Keratinocyte (primary cell): ENCODE measurements at regions not wholly inside any gene's neighbourhood (a gene's known extent, or its start where the extent isn't known, plus 50 kb on each side); places are given as distances from the start of the nearest gene placed in this dataset.
"Not testable (repeated sequence)": the region's sequence is repeated elsewhere in the genome, so short reads cannot be mapped to it uniquely, and the experiment has no call there.

ENCODE experiments used
- DNase-seq: peaks from one replicate; pipeline ENCODE4 v3.0.0-alpha.2; 2011; ENCODE audit warnings: low read depth, missing footprints, low spot score
- FAIRE-seq: peaks from 2 replicates; lab custom pipeline; 2011; peaks lifted over from hg19 to GRCh38; lab: Jason Lieb, UNC
- H2AFZ ChIP-seq: 2 replicates; pipeline ENCODE4 v1.6.0; 2012; ENCODE audit warnings: low read length, control low read depth, inconsistent platforms; ENCODE audit not compliant: control insufficient read depth
- H3K27ac ChIP-seq: 2 replicates; pipeline ENCODE4 v1.5.1; 2011; ENCODE audit warnings: low read length; ENCODE audit not compliant: control insufficient read depth, insufficient read depth
- H3K27me3 ChIP-seq: 3 replicates; pipeline ENCODE4 v1.6.0; 2011; ENCODE audit warnings: low read length; ENCODE audit not compliant: control insufficient read depth, insufficient read depth; ENCODE audit errors: extremely low read depth
- H3K36me3 ChIP-seq, 2 experiments: 2 replicates in 1 of 2; 3 replicates in 1 of 2; pipeline ENCODE4 v1.5.1; 2011; ENCODE audit warnings: low read length in 2 of 2, mild to moderate bottlenecking in 1 of 2; ENCODE audit not compliant: control insufficient read depth in 2 of 2, insufficient read depth in 2 of 2; ENCODE audit errors: extremely low read depth in 1 of 2
- H3K4me1 ChIP-seq: 3 replicates; pipeline ENCODE4 v1.5.1; 2011; ENCODE audit warnings: low read length; ENCODE audit not compliant: control insufficient read depth, insufficient read depth; ENCODE audit errors: extremely low read depth
- H3K4me2 ChIP-seq: 3 replicates; pipeline ENCODE4 v1.6.0; 2011; ENCODE audit warnings: low read depth, low read length; ENCODE audit not compliant: control insufficient read depth, insufficient read depth; ENCODE audit errors: extremely low read depth
- H3K4me3 ChIP-seq, 3 experiments: fragments of 200-600 bp in 1 of 3; sonication (generic) in 1 of 3; 2 replicates in 2 of 3; 3 replicates in 1 of 3; pipeline ENCODE4 v1.5.1; 2011 to 2016; ENCODE audit warnings: low read length in 3 of 3, mild to moderate bottlenecking in 3 of 3, control low read depth in 2 of 3, inconsistent platforms in 1 of 3, low read depth in 1 of 3, mixed read lengths in 1 of 3, mixed run types in 1 of 3, moderate library complexity in 1 of 3; ENCODE audit not compliant: control insufficient read depth in 2 of 3, insufficient read depth in 2 of 3; ENCODE audit errors: extremely low read depth in 1 of 3
- H3K79me2 ChIP-seq: 2 replicates; pipeline ENCODE4 v1.6.0; 2012; ENCODE audit warnings: low read length; ENCODE audit not compliant: control insufficient read depth, insufficient read depth
- H3K9ac ChIP-seq: 3 replicates; pipeline ENCODE4 v1.6.0; 2011; ENCODE audit warnings: low read length; ENCODE audit not compliant: control insufficient read depth, insufficient read depth; ENCODE audit errors: extremely low read depth
- H3K9me1 ChIP-seq: 3 replicates; pipeline ENCODE4 v1.6.0; 2011; ENCODE audit warnings: low read length; ENCODE audit not compliant: control insufficient read depth, insufficient read depth; ENCODE audit errors: extremely low read depth
- H3K9me3 ChIP-seq: 2 replicates; pipeline ENCODE4 v1.5.1; 2012; ENCODE audit warnings: low read depth, low read length; ENCODE audit not compliant: control insufficient read depth
- H4K20me1 ChIP-seq: 3 replicates; pipeline ENCODE4 v1.6.0; 2011; ENCODE audit warnings: low read length; ENCODE audit not compliant: control insufficient read depth, insufficient read depth; ENCODE audit errors: extremely low read depth
- CTCF ChIP-seq, 3 experiments: IDR thresholded peaks in 1 of 3; conservative IDR thresholded peaks in 1 of 3; optimal IDR thresholded peaks in 1 of 3; 2 replicates in 2 of 3; 3 replicates in 1 of 3; pipeline versions ENCODE3 to v1.5.1; 2011; ENCODE audit warnings: low read length in 3 of 3, mild to moderate bottlenecking in 3 of 3, moderate library complexity in 2 of 3, control low read depth in 1 of 3, inconsistent platforms in 1 of 3; ENCODE audit not compliant: insufficient read depth in 2 of 3; ENCODE audit errors: extremely low read depth in 1 of 3
- EZH2 ChIP-seq: IDR thresholded peaks from one replicate; pipeline ENCODE4 v1.6.1; 2012; ENCODE audit warnings: inconsistent platforms, mild to moderate bottlenecking, low read length, moderate library complexity
- dilution Hi-C: fragments of 300-500 bp; cut with MboI; formaldehyde crosslinking; loops from one replicate; pipeline ENCODE4 v1.7.0; 2020; ENCODE audit warnings: low sequenced_read_pairs; ENCODE audit not compliant: extremely low pct_ligation_motif_present

DNA sequence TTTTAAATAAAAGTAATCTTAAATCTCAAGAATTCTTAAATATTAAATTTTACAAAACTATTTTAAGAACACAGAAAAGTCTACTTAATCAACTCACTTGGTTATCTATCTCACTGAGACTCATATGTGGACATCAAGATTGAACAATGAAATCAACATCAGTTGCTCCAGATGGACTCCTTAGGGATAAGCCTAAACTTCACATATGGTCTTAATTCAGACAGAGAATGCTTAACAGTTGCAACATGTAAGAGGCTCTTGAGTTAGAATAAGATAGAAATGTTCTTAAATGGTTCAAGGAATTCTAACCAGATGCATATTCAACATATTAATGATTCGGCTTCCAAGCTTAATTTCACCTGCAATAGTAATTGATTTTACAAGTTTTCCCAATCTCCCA lies 1730.9 kb downstream of the PCDH9 start:
- Histone ChIP-seq H4K20me1 (no peaks in the 10 kb centered on the region), H3K4me2 (no peak overlapping the region), H2AFZ (no peak overlapping the region), H3K9me3 (no peaks in the 10 kb centered on the region), H3K36me3 (no peaks in the 10 kb centered on the region), H3K9me1 (no peaks in the 10 kb centered on the region), H3K27me3 (no peaks in the 10 kb centered on the region), H3K4me3 (no peak overlapping the region), H3K79me2 (no peaks in the 10 kb centered on the region), H3K4me1 (no peaks in the 10 kb centered on the region), H3K9ac (no peak overlapping the region), H3K27ac (no peak overlapping the region)
- dilution Hi-C loops = no loop called here
- DNase-seq = no peak
- TF ChIP-seq EZH2 (no peak), CTCF (optimal IDR thresholded peaks at IDR 0.05 in 1 of 3, IDR thresholded peaks at IDR 0.05 in 1 of 3, conservative IDR thresholded peaks at IDR 0.05 in 1 of 3; ENCODE audit: extremely low read depth in 1 of 3, insufficient read depth in 2 of 3, low read length in 3 of 3) (no peak)
- FAIRE-seq = no peak

DNA sequence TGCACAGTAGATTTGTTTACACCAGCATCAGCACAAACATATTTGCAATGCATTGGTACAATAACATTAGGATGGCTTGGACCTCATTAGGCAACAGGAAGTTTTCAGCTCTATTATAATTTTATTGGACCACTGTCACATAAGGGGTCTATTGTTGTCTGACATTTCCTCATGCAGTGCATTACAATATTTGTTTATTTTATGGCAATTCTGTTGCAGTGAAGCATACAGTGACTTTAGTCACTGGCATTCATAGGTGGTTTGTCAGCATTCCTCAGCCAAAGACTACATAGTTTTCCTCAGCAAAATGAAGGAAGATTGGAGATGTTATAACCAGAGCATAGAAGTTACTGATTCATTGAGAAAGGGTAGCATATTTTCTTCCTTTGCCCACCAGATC lies 1732.9 kb downstream of the PCDH9 start:
- Histone ChIP-seq H3K4me3 (no peak overlapping the region), H3K36me3 (no peaks in the 10 kb centered on the region), H3K27ac (no peak overlapping the region), H3K27me3 (no peaks in the 10 kb centered on the region), H3K9me1 (no peaks in the 10 kb centered on the region), H2AFZ (no peak overlapping the region), H3K4me2 (no peak overlapping the region), H3K4me1 (no peaks in the 10 kb centered on the region), H3K9ac (no peak overlapping the region), H4K20me1 (no peaks in the 10 kb centered on the region), H3K79me2 (no peaks in the 10 kb centered on the region), H3K9me3 (no peaks in the 10 kb centered on the region)
- FAIRE-seq (no peak), DNase-seq (no peak)
- no peak for TF ChIP-seq CTCF (optimal IDR thresholded peaks at IDR 0.05 in 1 of 3, IDR thresholded peaks at IDR 0.05 in 1 of 3, conservative IDR thresholded peaks at IDR 0.05 in 1 of 3; ENCODE audit: extremely low read depth in 1 of 3, insufficient read depth in 2 of 3, low read length in 3 of 3)
- TF ChIP-seq EZH2 = no peak
- dilution Hi-C loops = no loop called here

GRCh38 chr13:65490725-65491124 lies 1739.4 kb downstream of the PCDH9 start:
- H3K79me2 ChIP-seq, H3K4me1 ChIP-seq, H2AFZ ChIP-seq, H3K4me3 ChIP-seq, FAIRE-seq, H3K9me1 ChIP-seq, H4K20me1 ChIP-seq, dilution Hi-C loops, H3K36me3 ChIP-seq, DNase-seq, H3K4me2 ChIP-seq, H3K27me3 ChIP-seq, H3K27ac ChIP-seq, H3K9ac ChIP-seq, H3K9me3 ChIP-seq: not testable (repeated sequence)
